Fibroblast of skin of right quadriceps (primary cell): ENCODE measurements at regions not wholly inside any gene's neighbourhood (a gene's known extent, or its start where the extent isn't known, plus 50 kb on each side); places are given as distances from the start of the nearest gene placed in this dataset.
A peak's percentile ranks its signal among the peaks of the same experiment; 100 is the strongest.

Experiments used
- DNase-seq: peaks from one replicate; pipeline ENCODE4 v3.0.0-alpha.2; 2013

DNA sequence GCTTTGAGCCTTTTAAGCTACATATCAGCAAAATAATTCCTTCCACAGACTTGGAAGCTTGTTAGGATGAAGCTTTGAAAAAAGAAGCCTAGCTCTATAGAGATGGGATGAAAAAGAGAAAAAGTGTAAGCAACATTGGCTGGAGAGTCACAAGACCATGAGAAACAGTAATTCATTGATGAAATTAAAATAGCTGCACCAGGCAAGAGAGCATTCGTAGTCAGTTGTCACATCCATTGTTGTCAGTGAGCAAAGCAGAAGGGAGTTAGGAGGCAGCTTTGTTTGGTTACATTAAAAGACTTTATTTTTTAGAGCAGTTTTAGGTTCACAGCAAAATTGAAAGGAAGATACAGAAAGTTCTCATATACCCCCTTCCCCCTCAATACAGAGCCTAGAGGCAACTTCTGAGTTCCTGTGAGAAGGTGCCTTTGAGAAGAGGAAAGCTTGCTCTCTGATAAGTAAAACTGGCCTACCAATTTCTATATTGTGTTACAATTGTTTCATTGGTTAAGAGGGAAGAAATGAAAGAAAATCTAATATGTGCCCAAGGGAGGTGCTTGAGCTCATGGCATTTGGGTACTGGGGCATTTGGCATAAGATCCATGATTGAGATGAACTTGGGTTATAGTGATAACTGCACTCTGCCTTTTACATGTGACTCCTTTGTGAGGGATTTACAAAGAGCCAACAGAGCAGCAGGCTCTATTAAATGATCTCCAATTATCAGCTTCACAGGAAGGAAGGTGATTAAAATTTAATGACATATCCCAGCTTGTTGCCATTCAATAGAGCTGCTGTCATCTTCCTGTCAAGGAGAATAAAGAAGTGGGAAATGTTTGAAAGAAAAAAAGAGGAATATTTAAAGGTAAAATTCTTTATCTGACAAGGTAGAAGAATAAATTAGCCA, 361.3 kb upstream of the TMTC1 start:
- no peak for DNase-seq

DNA sequence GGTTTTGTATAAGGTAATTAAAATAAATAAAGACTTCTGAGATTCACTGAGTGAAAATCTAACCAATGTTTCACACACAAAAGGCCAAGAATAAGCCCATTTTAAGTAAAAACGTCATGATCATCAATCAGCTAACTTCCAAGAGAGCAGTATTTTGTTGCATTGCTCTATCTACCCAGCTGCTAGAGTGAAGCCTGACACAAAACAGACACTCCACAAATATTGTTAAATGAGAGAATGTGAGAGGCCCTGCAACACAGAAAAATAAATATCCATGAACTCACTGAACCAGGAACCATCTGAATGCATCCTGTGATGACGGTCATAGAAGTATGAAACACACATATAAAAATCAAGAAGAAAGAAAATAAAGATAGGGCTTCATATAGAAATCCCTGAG, 358.6 kb upstream of the TMTC1 start:
- no peak for DNase-seq

DNA sequence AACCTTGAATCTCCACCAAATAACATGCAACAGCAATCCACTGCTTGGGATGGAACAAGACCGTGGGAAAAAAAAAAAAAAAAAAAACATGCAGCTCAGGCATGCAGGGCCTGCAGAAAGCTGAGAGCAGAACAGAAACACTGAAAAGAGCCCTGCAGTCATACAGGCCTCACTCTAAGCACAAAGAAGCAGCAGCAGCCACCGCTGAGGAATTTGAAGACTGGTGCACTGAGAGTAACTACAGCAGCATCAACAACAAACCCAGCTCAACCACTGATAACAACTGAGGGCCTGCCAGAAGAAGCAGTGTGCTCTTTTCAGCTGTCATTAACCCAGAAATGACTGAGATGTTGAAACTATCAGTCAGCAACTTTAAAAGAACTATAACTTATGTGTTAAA, 354.7 kb upstream of the TMTC1 start:
- DNase-seq = no peak

DNA sequence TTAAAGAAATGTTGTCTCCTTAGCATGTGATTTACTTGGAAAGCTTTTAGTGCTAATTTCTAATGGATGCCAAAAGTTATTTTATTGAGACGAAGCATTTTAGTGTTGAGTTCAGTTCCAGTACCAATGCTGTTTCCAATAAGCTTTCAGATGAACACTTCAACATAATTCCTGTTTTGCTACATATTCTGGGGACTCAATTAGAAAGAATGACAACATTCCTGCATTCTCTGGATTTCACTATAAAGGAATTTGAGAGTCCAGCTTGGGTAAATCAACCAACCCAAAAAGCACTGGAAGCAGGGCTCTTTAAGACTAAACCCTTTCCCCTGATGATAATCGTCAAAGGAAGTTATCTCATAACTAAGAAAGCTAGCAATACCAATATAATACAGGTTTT, 353.0 kb upstream of the TMTC1 start:
- peak; percentile 25 for DNase-seq

DNA sequence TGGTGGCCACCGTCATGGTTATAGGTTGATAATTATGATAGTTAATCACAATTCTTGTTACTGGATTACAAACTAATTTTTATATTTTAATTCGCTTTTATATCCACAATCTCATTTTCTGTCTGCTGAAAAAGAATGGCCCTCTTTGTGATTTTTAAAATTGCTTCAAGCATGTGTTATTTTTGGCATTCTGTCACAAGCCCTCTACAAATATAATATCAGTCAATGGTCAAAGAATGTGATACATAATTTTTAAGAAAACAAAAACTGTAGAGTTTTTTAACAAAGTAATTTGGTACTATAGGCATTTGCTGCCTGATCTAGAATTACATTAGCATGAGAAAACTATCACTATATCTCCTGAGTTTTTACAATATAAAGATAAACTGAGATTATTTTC, 352.0 kb upstream of the TMTC1 start:
- no peak for DNase-seq

DNA sequence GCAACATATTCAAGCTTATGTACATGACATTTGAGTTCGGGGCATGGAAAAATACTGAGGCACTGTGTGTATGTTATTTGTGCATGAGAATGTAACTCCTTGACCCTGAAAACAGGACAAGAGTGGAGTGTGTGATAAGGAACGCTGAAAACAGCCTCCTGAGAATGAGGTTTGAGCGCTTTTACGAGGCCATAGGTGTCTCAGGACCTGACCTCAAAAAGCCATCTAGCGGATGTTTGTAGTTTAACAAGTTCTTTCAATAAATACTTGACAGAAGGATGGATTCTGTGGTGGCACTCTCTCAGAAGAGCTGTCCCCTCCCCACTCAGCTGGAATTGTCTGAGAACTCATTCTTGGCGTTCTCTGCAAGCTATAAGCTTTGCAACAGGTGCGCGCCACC, 350.5 kb upstream of the TMTC1 start:
- no peak for DNase-seq

DNA sequence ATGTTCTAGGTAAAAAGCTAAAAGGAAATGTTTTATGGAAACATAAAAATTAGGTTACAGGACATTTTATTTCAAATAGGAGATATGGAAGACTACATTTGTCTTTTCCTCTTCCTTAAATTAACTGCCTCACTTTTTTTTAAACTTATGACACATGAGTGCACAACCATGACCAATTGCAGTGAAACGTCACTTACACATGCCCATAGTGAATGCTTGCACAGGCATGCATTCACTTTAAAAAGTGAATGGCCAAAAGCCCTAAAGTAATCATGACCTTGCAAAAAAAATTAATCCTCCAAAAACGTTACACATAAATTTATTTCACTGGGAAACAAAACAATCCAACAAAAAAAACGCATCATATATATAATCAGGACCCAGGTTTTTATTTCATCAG, 343.2 kb upstream of the TMTC1 start:
- DNase-seq = no peak

DNA sequence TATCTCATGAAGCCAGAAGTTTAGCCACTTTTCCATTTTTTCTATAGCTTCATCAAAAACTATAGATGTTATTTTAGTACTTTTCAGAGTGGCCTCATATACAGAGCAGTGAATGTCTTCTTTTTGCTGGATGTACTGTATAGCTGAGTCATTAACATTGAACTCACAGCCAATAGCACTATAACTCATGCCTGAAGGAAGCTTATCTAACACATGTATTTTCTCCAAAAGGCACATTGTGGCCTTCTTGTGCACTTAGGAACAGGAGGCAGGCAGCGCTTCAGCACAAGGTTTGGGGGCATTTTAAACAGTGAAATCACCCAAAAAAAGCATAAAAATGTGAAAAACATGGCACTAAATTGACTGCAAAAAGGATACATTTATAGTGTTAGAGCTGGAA, 336.8 kb upstream of the TMTC1 start:
- DNase-seq = no peak

DNA sequence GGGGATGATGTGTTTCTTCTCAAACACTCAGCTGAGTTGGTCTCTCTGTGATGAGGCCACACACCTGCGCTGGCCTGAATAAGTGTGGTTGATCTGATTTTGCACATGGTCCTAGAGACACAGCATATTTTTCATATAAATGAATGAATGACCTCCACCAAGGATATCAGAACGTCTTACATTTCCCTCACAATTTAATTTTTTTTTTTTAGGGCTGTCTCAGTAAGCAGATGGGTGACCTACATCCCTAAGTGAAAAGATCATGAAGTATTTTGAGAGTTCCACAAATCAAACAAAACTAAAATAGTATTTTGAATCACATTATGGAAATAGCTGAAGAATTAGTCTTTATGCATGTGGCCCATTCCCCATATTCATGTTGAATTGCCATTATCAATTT, 333.7 kb upstream of the TMTC1 start:
- no peak for DNase-seq

DNA sequence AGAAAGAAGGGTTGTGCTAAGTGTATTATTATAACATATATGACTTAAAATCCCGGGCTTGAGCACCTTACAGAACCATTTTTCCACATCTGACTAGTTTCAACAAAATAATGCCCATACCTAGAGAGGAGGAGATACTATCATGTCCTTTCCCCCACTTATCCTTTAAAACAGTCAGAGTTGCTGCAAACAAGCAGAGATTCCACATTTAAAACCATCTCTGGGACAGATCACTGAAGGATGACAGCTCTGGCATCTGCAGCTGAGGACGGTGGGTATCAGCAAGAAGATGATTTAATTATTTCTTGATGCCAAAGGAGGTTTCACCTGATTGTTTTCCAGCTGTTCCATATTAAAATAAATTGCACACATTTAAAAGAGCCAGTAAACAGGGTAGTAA, 328.0 kb upstream of the TMTC1 start:
- DNase-seq = no peak

DNA sequence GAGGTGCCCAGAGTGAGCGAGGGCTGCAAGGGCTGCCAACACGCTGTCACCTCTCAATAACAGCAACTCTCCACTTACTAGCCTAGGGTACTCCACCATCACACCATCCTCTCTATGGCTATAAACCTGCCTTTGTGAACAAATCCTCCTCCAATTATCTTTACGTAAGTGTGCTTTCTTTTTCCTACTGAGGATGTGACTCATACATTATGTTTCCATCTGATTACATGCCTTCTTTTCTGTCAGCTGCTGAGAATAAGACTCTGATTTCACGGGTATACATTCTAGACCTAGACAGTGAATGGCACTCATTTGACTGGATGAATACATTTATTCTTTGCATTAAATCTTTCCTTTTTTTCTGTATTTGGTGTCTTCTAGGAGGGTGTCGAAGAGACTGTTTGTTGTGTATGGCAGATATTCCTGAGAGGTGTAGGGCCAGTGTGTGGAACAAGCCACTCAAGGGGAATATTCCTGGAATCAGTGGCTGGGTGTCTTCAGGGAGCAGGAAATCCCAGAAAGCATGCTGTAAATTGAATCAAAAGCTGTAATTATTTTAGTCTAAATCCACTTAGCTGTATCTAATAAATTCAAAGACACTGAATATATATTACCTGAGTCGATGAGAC, 327.3 kb upstream of the TMTC1 start:
- DNase-seq = peak; percentile 59

DNA sequence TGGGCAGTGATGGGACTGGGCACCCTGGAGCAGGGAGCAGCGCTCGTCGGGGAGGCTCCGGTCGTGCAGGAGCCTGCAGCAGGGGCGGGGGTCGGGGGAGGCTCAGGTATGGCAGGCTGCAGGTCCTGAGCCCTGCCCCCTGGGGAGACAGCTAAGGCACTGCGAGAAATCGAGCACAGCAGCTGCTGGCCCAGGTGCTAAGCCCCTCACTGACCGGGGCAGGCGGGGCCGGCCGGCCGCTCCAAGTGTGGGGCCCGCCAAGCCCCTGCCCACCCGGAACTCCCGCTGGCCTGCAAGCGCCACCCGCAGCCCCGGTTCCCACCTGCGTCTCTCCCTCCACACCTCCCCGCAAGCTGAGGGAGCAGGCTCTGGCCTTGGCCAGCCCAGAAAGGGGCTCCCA, 326.8 kb upstream of the TMTC1 start:
- DNase-seq = no peak

DNA sequence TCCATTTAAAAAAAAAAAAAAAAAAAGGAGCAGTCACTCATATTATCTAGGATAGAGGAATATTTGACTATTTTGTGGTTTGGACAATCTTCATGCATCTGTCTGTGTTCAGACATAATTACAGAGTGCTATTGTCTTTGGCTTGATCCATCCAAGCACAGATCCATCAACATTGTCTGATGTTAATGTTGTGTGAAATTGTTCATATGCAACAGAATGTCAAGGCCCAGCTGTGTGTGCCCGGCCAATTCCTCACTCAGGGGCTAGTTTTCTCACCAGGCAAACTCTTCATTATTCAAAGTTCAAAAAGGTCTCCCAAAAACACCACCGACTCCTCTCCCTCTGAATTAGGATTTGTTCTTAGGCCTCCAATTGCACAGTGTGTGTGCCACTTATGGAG, 324.9 kb upstream of the TMTC1 start:
- DNase-seq = no peak

DNA sequence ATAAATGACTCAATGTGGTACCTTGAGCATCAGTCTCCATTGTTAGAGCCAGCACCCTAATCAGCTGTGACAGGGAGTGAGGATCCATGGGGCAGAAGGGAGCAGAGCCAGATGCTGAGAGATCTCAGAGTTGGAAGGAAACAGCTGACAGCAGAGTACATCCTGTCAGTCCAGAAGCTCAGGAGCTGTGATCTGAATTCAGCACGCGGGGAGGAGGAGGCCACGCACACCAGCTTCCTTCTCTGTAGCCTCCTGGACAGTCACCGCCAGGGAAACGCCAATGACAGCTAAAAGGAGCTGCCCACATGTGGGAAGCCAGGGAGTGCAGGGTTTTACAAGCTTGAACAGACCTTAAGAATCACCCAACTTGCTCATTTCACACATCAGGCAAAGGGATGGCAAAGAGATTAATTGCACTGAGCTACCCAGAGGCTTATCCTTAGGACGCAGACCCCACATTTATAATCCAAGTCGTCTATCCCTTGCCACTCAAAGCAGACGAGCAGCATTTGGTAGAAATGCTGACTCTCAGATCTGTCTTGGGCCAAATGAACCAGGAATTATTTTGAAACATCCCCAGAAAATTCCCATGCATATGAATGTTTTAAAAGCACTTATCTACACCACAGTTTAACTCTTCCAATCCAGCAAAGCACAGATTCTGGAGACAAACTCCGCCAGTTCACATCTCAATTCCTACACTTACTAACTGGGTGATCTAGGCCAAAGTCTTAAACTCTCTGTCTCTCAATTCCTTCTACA, 322.6 kb upstream of the TMTC1 start:
- no peak for DNase-seq

DNA sequence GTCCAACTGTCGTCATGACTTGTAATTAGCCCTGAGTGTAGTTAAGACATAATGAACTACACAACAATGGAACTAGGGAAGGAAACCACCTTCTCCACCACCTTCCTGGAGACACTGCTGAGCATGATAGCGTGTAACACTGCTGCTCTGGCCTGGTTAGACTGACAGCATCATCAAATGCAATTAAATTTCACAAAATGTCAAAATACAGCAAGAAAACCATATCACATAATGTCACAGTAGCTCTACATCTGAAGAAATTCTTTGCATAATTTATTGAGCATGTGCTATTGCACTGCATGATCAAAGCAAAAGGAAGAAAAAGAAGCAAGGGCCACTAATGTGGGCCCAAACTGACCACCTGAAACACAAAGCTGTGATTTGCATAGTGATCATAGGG, 321.8 kb upstream of the TMTC1 start:
- no peak for DNase-seq

DNA sequence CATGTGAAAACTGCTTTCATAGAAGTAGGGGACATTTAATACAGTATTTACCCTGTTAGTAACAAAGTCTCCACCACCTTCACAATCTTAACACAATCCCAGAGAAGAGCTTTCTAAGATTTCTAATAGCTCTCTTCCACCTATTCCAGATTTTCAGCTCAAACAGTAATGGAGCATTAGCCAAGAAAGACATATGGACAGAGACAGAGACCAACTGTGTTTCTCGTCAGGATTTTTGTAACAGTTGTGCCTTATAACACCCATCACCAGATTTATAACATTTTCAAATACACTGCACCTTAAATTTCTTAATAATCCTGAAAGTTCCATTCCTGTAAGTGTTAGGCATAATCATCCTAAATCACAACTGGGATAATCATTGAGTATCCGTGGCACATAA, 321.2 kb upstream of the TMTC1 start:
- no peak for DNase-seq

DNA sequence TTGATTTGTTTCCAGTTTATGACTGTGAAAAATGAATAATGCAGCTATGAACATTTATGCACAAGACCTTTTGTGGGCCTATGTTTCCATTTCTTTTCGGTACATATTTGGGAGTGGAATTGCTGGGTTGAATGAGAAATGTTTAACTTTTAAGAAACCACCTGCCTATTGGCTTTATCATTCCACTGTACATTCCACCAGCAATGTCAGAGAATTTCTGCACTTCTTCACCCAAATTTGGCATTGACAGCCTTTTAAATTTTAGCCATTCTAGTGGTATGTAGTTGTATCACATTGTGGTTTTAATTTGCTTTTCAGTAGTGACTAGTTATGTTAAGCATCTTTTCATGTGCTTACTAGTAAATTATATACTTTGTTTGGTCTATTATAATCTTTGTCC, 317.0 kb upstream of the TMTC1 start:
- peak; percentile 34 for DNase-seq

DNA sequence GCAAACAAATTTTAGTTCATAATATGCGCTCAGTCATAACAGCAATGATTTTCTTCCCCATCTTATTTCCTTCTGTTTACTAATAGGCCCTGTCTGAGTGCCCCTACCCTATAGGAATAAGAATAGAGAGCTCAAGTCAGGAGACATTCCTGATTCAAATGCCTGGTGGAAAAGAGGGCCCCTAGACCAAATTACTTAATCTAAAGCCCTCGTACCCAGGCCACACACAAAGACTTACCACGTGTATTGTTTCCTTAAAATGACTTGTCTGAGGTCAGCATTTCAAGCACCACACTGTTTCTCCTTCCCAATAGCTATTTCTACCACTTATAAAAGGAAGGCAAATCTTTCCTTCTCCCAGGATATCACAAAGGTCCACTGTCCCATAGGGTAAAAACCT, 314.9 kb upstream of the TMTC1 start:
- no peak for DNase-seq

DNA sequence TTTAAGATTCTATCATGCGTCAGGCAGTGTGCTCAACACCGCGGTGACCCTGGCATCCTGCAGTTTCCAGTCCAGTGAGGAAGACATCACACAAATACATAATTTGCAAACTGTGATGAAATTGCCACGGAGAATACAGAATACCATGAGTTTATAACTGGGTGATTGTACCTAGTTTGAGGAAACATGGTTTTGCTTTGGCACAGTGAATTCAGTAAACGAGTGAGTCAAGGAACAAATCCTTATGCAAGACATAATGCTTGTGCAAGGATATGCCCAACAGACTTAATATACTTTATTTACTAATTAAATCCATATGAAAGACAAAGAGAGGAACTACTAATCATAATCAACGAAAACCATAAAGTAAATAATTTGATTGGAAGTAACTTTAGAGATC, 311.8 kb upstream of the TMTC1 start:
- no peak for DNase-seq

DNA sequence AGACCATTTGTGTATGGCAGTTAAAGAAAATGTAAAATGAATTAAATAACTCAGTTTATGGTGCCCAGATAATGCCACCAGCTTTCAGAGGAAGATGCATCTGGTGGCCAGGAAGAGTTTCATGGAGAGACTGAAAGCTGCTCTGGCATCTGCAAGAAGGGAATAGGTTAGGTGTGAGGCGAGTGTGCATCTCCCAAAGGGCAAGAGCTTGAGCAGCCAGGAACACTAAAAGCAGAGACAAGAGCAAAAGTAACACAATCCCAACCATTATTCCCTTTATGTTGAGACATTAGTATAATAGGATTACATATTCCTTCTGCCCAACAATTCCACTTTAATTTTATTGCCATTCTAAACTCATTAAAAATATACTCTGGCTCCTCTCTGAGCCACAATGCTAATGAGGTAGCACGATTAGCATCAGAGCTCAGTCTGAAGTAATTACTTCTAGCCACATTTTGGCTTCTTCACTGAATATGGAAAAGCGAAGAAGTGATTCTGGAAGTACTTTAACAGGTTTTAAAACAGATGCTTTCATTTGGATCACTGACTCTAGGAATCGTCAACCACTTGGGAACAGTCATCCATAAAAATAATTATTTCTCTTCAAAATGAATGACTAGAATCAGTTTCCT, 309.4 kb upstream of the TMTC1 start:
- DNase-seq = no peak

DNA sequence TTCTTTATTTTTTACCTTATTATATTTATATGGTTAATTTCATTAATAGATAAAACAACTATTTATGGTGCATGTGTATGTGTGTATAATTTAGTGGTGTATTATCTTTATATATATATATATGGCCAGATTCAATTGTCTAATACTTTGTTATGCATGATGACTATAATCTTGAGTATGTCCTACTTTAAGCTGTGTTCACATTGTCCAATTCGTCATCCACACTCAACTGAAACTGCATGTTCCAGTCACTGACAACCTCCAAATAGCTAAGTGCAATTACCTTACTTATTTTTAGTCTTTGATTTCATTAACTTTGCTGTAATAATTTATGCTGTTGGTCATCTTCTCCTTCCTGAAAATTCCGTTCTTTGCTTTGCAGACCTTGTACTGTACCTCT, 306.5 kb upstream of the TMTC1 start:
- no peak for DNase-seq

DNA sequence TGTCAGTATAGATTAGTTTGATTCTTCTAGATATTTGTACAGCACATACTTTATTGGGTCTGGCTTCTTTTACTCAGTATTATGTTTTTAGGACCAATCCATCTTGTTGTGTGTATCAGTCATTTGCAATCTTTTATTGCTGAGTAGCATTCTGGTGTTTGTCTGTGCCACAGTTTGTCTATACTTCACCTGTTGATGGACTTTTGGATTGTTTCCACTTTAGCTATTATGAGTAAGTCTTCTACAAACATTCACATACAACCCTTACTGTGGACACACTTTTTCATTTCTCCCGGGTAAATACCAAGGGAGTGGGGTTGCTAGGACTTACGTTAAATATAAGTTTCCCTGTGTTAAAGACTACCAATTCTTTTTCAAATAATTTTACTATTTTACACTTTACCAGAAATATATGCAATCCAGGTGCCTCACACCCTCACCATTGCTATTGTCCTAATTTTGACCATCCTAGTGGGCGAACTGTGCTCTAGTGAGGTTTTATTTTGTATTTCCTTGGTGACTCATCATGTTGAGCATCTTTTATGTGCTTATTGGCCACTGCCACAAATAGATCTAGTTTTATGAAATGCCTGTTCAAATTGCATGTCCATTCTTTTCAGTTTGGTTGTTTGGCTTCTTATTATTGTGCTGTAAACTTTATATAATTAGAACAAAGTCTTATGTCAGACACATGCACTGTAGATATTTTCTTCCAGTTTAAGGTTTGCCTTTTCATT, 304.7 kb upstream of the TMTC1 start:
- no peak for DNase-seq

DNA sequence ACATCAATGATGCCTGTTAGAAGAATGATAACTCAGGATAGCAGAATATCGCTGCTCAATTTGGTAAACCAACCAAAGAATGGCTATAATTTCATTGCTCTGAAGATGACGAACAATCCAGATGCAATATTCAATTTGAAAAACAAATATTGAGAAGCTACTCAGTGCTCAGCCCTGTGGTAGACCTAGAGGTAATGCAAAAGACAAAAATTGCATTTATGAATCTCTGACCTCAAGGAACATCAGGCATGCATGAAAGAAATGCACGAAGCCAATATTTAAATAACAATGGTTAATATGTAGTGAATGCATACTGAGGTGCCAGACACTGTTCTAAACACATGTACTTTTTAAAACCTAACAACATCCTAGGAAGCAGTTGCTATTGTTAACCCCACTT, 298.6 kb upstream of the TMTC1 start:
- DNase-seq = no peak
